HCT116 (cell line): ENCODE measurements at regions not wholly inside any gene's neighbourhood (a gene's known extent, or its start where the extent isn't known, plus 50 kb on each side); places are given as distances from the start of the nearest gene placed in this dataset.

Experiments
- ATAC-seq: fragments of 200-7000 bp; cut with Tn5 transposase; 2 replicates; pipeline ENCODE4 v1.9.1; 2020; ENCODE audit warnings: mild to moderate bottlenecking, moderate library complexity
- BruUV-seq: library from RNA; stranded (reverse); fragments of 400-500 nt; replicated peaks from 2 replicates; lab custom pipeline; 2021; lab: Mats Ljungman, UMichigan
- CTCF ChIA-PET: fragments of 300-600 bp; sonication (Branson Sonifier 250); formaldehyde crosslinking; loops from one replicate; lab custom pipeline; 2021; ENCODE audit warnings: antibody characterized with exemption; lab: Charles Lee
- POLR2A ChIA-PET: fragments of 300-600, 350-600 bp; sonication (Branson Sonifier 250); formaldehyde crosslinking; loops from one replicate; lab custom pipeline; 2021; ENCODE audit warnings: antibody characterized with exemption; lab: Charles Lee
- RAD21 ChIA-PET, 2 experiments: fragments of 300-600 bp; sonication (Branson Sonifier 250); formaldehyde crosslinking; loops; one replicate each; lab custom pipeline; 2023; ENCODE audit warnings: low total read pairs in 2 of 2; ENCODE audit not compliant: uncharacterized antibody in 2 of 2, unreplicated experiment in 2 of 2, low non-redundant PET in 1 of 2; lab: Charles Lee
- DNase-seq: peaks from one replicate; pipeline ENCODE4 v3.0.0-alpha.2; 2010; ENCODE audit warnings: low read depth, low spot score
- H2AFZ ChIP-seq: fragments of 200-600 bp; shearing (Covaris generic), sonication (generic); 2 replicates; pipeline ENCODE4 v1.6.1; 2017; ENCODE audit warnings: low read depth, mixed run types, mixed read lengths, antibody characterized with exemption, low read length; ENCODE audit not compliant: poor library complexity, severe bottlenecking
- H3K27ac ChIP-seq: 2 replicates; pipeline ENCODE4 v1.5.1; 2012; ENCODE audit warnings: low read depth, low read length
- H3K27me3 ChIP-seq: fragments of 200-600 bp; sonication (generic); 2 replicates; pipeline ENCODE4 v1.6.1; 2016; ENCODE audit warnings: mixed run types, low read length, mixed read lengths; ENCODE audit not compliant: insufficient read depth
- H3K36me3 ChIP-seq, 2 experiments: fragments of 200-500 bp in 1 of 2; fragments of 200-600 bp in 1 of 2; sonication (Bioruptor generic) in 1 of 2; sonication (generic) in 1 of 2; 2 replicates each; pipeline versions ENCODE4 v1.5.1 to v1.6.1; 2014 to 2016; ENCODE audit warnings: low read length in 2 of 2, inconsistent platforms in 1 of 2, mixed read lengths in 1 of 2, mixed run types in 1 of 2; ENCODE audit not compliant: insufficient read depth in 2 of 2, control insufficient read depth in 1 of 2
- H3K4me1 ChIP-seq, 2 experiments: fragments of 200-600 bp in 1 of 2; sonication (generic) in 1 of 2; 2 replicates each; pipeline versions ENCODE4 v1.5.1 to v1.6.1; 2012 to 2017; ENCODE audit warnings: low read length in 2 of 2, inconsistent platforms in 1 of 2, mild to moderate bottlenecking in 1 of 2, mixed read lengths in 1 of 2, mixed run types in 1 of 2, moderate library complexity in 1 of 2; ENCODE audit not compliant: insufficient read depth in 2 of 2, control insufficient read depth in 1 of 2
- H3K4me2 ChIP-seq: fragments of 200-600 bp; sonication (generic); 2 replicates; pipeline ENCODE4 v1.6.1; 2017; ENCODE audit warnings: mixed run types, low read length, mixed read lengths
- H3K4me3 ChIP-seq, 2 experiments: fragments of 200-600 bp in 1 of 2; sonication (generic) in 1 of 2; replicated peaks in 1 of 2; 2 replicates each; pipeline ENCODE4 v1.5.1; 2011 to 2016; ENCODE audit warnings: low read length in 2 of 2, control low read depth in 1 of 2, low read depth in 1 of 2, mild to moderate bottlenecking in 1 of 2, mixed read lengths in 1 of 2, mixed run types in 1 of 2
- H3K79me2 ChIP-seq: fragments of 200-600 bp; sonication (generic); 2 replicates; pipeline ENCODE4 v1.6.1; 2017; ENCODE audit warnings: mild to moderate bottlenecking, mixed run types, low read length, moderate library complexity, mixed read lengths; ENCODE audit not compliant: insufficient read depth
- H3K9ac ChIP-seq: fragments of 200-600 bp; sonication (generic); 2 replicates; pipeline ENCODE4 v1.6.1; 2016; ENCODE audit warnings: low read length, mixed read lengths
- H3K9me2 ChIP-seq: fragments of 200-600 bp; sonication (generic), shearing (Covaris generic); 2 replicates; pipeline ENCODE4 v1.6.1; 2017; ENCODE audit warnings: mixed run types, mild to moderate bottlenecking, moderate library complexity; ENCODE audit not compliant: insufficient read depth
- H3K9me3 ChIP-seq, 2 experiments: fragments of 200-500 bp in 1 of 2; fragments of 200-600 bp in 1 of 2; sonication (Bioruptor generic) in 1 of 2; sonication (generic) in 1 of 2; 2 replicates each; pipeline ENCODE4 v1.6.1; 2014 to 2017; ENCODE audit warnings: low read length in 2 of 2, mixed read lengths in 2 of 2, inconsistent platforms in 1 of 2, low read depth in 1 of 2, mild to moderate bottlenecking in 1 of 2, mixed run types in 1 of 2, moderate library complexity in 1 of 2; ENCODE audit not compliant: control insufficient read depth in 1 of 2, insufficient read depth in 1 of 2
- H4K20me1 ChIP-seq: fragments of 200-600 bp; sonication (generic), shearing (Covaris generic); 2 replicates; pipeline ENCODE4 v1.6.1; 2017; ENCODE audit warnings: mixed run types, mild to moderate bottlenecking, moderate library complexity; ENCODE audit not compliant: insufficient read depth
- ATF3 ChIP-seq: IDR thresholded peaks from 2 replicates; pipeline ENCODE4 v1.6.1; 2012
- CEBPB ChIP-seq: IDR thresholded peaks from 2 replicates; pipeline ENCODE4 v1.6.1; 2012; ENCODE audit warnings: low read depth
- CTCF ChIP-seq, 3 experiments: fragments of 200-600 bp in 1 of 3; sonication (generic) in 1 of 3; IDR thresholded peaks in 2 of 3; conservative IDR thresholded peaks in 1 of 3; 2 replicates each; pipeline ENCODE4 v1.5.1; 2012 to 2017; ENCODE audit warnings: low read depth in 2 of 3, low read length in 2 of 3, antibody characterized with exemption in 1 of 3, borderline replicate concordance in 1 of 3, control low read depth in 1 of 3, mild to moderate bottlenecking in 1 of 3, mixed read lengths in 1 of 3, mixed run types in 1 of 3, moderate library complexity in 1 of 3; ENCODE audit not compliant: insufficient read depth in 1 of 3
- EGR1 ChIP-seq: IDR thresholded peaks from 2 replicates; pipeline ENCODE4 v1.6.1; 2012; ENCODE audit warnings: low read depth
- ELF1 ChIP-seq: IDR thresholded peaks from 2 replicates; pipeline ENCODE4 v1.6.1; 2012; ENCODE audit warnings: low read depth, borderline replicate concordance
- EZH2 ChIP-seq: fragments of 200-600 bp; sonication (generic); IDR thresholded peaks from 2 replicates; pipeline ENCODE4 v1.6.1; 2017; ENCODE audit warnings: antibody characterized with exemption, mixed run types
- EZH2phosphoT487 ChIP-seq: fragments of 200-600 bp; IDR thresholded peaks from 2 replicates; pipeline ENCODE4 v1.6.1; 2018; ENCODE audit warnings: antibody characterized with exemption, borderline replicate concordance
- FOSL1 ChIP-seq: IDR thresholded peaks from 2 replicates; pipeline ENCODE4 v1.6.1; 2012; ENCODE audit warnings: low read depth
- JUND ChIP-seq: IDR thresholded peaks from 2 replicates; pipeline ENCODE4 v1.6.1; 2012
- POLR2AphosphoS5 ChIP-seq: IDR thresholded peaks from 2 replicates; pipeline ENCODE4 v1.6.1; 2011; ENCODE audit warnings: mild to moderate bottlenecking, low read depth, low read length, moderate library complexity
- REST ChIP-seq: IDR thresholded peaks from 2 replicates; pipeline ENCODE4 v1.6.1; 2012; ENCODE audit warnings: low read depth
- SP1 ChIP-seq: IDR thresholded peaks from 2 replicates; pipeline ENCODE4 v1.6.1; 2012; ENCODE audit warnings: low read depth
- YY1 ChIP-seq: IDR thresholded peaks from 2 replicates; pipeline ENCODE4 v1.6.1; 2011; ENCODE audit warnings: low read length, low read depth, moderate library complexity, mild to moderate bottlenecking; ENCODE audit not compliant: insufficient replicate concordance; ENCODE audit errors: extremely low read depth
- ZFX ChIP-seq: fragments of 450-650 bp; IDR thresholded peaks from 2 replicates; pipeline ENCODE4 v1.6.1; 2017
- intact Hi-C: fragments of 100-400 bp; cut with micrococcal nuclease; formaldehyde crosslinking; loops from 2 replicates; pipeline ENCODE4 v1.10.0; 2022

- Histone ChIP-seq H3K4me3 (no peak overlapping the region), H3K36me3 (no peaks in the 10 kb centered on the region), H3K9ac (no peak overlapping the region), H3K27me3 (no peaks in the 10 kb centered on the region), H3K4me2 (no peak overlapping the region), H4K20me1 (no peaks in the 10 kb centered on the region), H3K9me3 (no peaks in the 10 kb centered on the region), H3K9me2 (no peaks in the 10 kb centered on the region), H3K27ac (no peak overlapping the region), H3K4me1 (no peaks in the 10 kb centered on the region), H3K79me2 (no peaks in the 10 kb centered on the region), H2AFZ (peak overlapping the region; percentile 14)
- ATAC-seq = no peak
- RAD21 ChIA-PET = no interaction called here
- CTCF ChIA-PET = no interaction called here
- no peak for DNase-seq
- POLR2A ChIA-PET = no interaction called here
- no peak for TF ChIP-seq ZFX
- no peak for TF ChIP-seq ATF3
- no peak for TF ChIP-seq CEBPB
- TF ChIP-seq EZH2phosphoT487 = no peak
- TF ChIP-seq FOSL1 = no peak
- no peak for TF ChIP-seq JUND
- TF ChIP-seq SP1 = no peak
- TF ChIP-seq EGR1 = no peak
- TF ChIP-seq EZH2 = no peak
- no peak for TF ChIP-seq CTCF (IDR thresholded peaks at IDR 0.05 in 2 of 3, conservative IDR thresholded peaks at IDR 0.05 in 1 of 3; ENCODE audit: borderline replicate concordance in 1 of 3, insufficient read depth in 1 of 3, low read depth in 2 of 3, low read length in 2 of 3)
- no peak for TF ChIP-seq REST
- TF ChIP-seq POLR2AphosphoS5 = no peak
- TF ChIP-seq YY1 = no peak
- TF ChIP-seq ELF1 = no peak
- intact Hi-C loops = no loop called here
- no TSS peak for BruUV-seq
These were observed 728.6 kb upstream of the CDH2 start for GRCh38 chr18:28905509-28905908.
